CD14-positive monocyte (primary cell): ENCODE measurements at regions not wholly inside any gene's neighbourhood (a gene's known extent, or its start where the extent isn't known, plus 50 kb on each side); places are given as distances from the start of the nearest gene placed in this dataset.
A peak's percentile ranks its signal among the peaks of the same experiment; 100 is the strongest.

Experiments used
- DNase-seq, 3 donors: peaks; one replicate each; pipeline ENCODE4 v3.0.0-alpha.2; 2011 to 2022
- H2AFZ ChIP-seq: 2 replicates; pipeline ENCODE4 v1.6.0; 2012; ENCODE audit warnings: mild to moderate bottlenecking, low read depth, low read length, inconsistent platforms; ENCODE audit not compliant: insufficient read depth, poor library complexity, severe bottlenecking
- H3K27ac ChIP-seq, 2 donors: 1 replicate in 1 of 2; 2 replicates in 1 of 2; pipeline ENCODE4 v1.5.1; 2012 to 2013; ENCODE audit warnings: low read length in 2 of 2, control low read depth in 1 of 2, inconsistent platforms in 1 of 2, low read depth in 1 of 2, mild to moderate bottlenecking in 1 of 2
- H3K27me3 ChIP-seq, 2 donors: one replicate each; pipeline versions ENCODE4 v1.6.0 to v1.6.1; 2011 to 2013; ENCODE audit warnings: low read length in 2 of 2; ENCODE audit not compliant: control insufficient read depth in 2 of 2, insufficient read depth in 2 of 2
- H3K36me3 ChIP-seq, 2 donors: replicated peaks in 1 of 2; 1 replicate in 1 of 2; 2 replicates in 1 of 2; pipeline versions ENCODE4 v1.5.1 to v1.6.1; 2012 to 2013; ENCODE audit warnings: low read length in 2 of 2, control low read depth in 1 of 2, inconsistent platforms in 1 of 2, mild to moderate bottlenecking in 1 of 2; ENCODE audit not compliant: insufficient read depth in 2 of 2, control insufficient read depth in 1 of 2
- H3K4me1 ChIP-seq, 2 donors: 1 replicate in 1 of 2; 2 replicates in 1 of 2; pipeline versions ENCODE4 v1.5.1 to v1.6.1; 2012 to 2013; ENCODE audit warnings: low read length in 2 of 2, control low read depth in 1 of 2, inconsistent platforms in 1 of 2, mild to moderate bottlenecking in 1 of 2, moderate library complexity in 1 of 2; ENCODE audit not compliant: insufficient read depth in 2 of 2, control insufficient read depth in 1 of 2
- H3K4me2 ChIP-seq: replicated peaks from 2 replicates; pipeline ENCODE3; 2012; ENCODE audit warnings: low read length, moderate library complexity, mild to moderate bottlenecking; ENCODE audit not compliant: poor library complexity, severe bottlenecking; ENCODE audit errors: extremely low read depth
- H3K4me3 ChIP-seq, 3 experiments: fragments of 200-600 bp in 1 of 3; sonication (generic) in 1 of 3; replicated peaks in 1 of 3; 1 replicate in 2 of 3; 2 replicates in 1 of 3; pipeline ENCODE4 v1.5.1; 2011 to 2013; ENCODE audit warnings: low read length in 3 of 3, mild to moderate bottlenecking in 3 of 3, control low read depth in 2 of 3, low read depth in 2 of 3, inconsistent platforms in 1 of 3, moderate library complexity in 1 of 3
- H3K79me2 ChIP-seq: 2 replicates; pipeline ENCODE4 v1.6.0; 2012; ENCODE audit warnings: mild to moderate bottlenecking, control low read depth, inconsistent platforms, low read length, moderate library complexity; ENCODE audit not compliant: insufficient read depth
- H3K9ac ChIP-seq: 2 replicates; pipeline ENCODE4 v1.6.0; 2017; ENCODE audit warnings: low read length, mild to moderate bottlenecking; ENCODE audit not compliant: insufficient read depth, poor library complexity, severe bottlenecking
- H3K9me3 ChIP-seq, 2 donors: replicated peaks in 1 of 2; 1 replicate in 1 of 2; 2 replicates in 1 of 2; pipeline versions ENCODE4 v1.5.1 to v1.6.1; 2012 to 2013; ENCODE audit warnings: low read length in 2 of 2, control low read depth in 1 of 2; ENCODE audit not compliant: control insufficient read depth in 1 of 2, insufficient read depth in 1 of 2
- H4K20me1 ChIP-seq: 2 replicates; pipeline ENCODE4 v1.6.0; 2012; ENCODE audit warnings: mild to moderate bottlenecking, low read length, control low read depth, moderate library complexity; ENCODE audit not compliant: insufficient read depth
- H3K27ac Mint-ChIP-seq, 7 donors: one replicate each; pipeline ENCODE4 v1.8.0; 2020; ENCODE audit warnings: mild to moderate bottlenecking in 7 of 7, mixed read lengths in 7 of 7, moderate library complexity in 6 of 7, inconsistent platforms in 2 of 7
- H3K27me3 Mint-ChIP-seq, 3 donors: one replicate each; pipeline ENCODE4 v1.8.0; 2021 to 2022; ENCODE audit warnings: low read depth in 3 of 3, mild to moderate bottlenecking in 3 of 3, mixed read lengths in 3 of 3, moderate library complexity in 3 of 3, inconsistent platforms in 1 of 3
- H3K36me3 Mint-ChIP-seq, 2 donors: one replicate each; pipeline ENCODE4 v1.8.0; 2020; ENCODE audit warnings: mixed read lengths in 2 of 2, inconsistent platforms in 1 of 2, mild to moderate bottlenecking in 1 of 2
- H3K4me1 Mint-ChIP-seq: one replicate; pipeline ENCODE4 v1.8.0; 2020; ENCODE audit warnings: mild to moderate bottlenecking, mixed read lengths
- H3K4me3 Mint-ChIP-seq, 2 donors: one replicate each; pipeline ENCODE4 v1.8.0; 2020; ENCODE audit warnings: mild to moderate bottlenecking in 2 of 2, mixed read lengths in 2 of 2, moderate library complexity in 1 of 2
- H3K9me3 Mint-ChIP-seq, 7 donors: one replicate each; pipeline ENCODE4 v1.8.0; 2020 to 2022; ENCODE audit warnings: mixed read lengths in 7 of 7, mild to moderate bottlenecking in 6 of 7, moderate library complexity in 6 of 7, inconsistent platforms in 2 of 7
- WGBS: methylation state at CpG from one replicate; pipeline ENCODE4 v1.1.5; 2013; ENCODE audit warnings: missing lambda C conversion rate; ENCODE audit not compliant: insufficient coverage; 5-methylcytosine and 5-hydroxymethylcytosine counted together
- intact Hi-C, 2 donors: fragments of 100-400 bp; cut with micrococcal nuclease; formaldehyde crosslinking; loops; one replicate each; pipeline versions ENCODE4 v1.15.0 to v1.15.1; 2023
- TF ChIP-seq, protein P1 (sequence below): fragments of 200-600 bp; IDR thresholded peaks from one replicate; pipeline ENCODE4 v1.8.0; 2022; ENCODE audit warnings: antibody characterized with exemption, mild to moderate bottlenecking

DNA sequence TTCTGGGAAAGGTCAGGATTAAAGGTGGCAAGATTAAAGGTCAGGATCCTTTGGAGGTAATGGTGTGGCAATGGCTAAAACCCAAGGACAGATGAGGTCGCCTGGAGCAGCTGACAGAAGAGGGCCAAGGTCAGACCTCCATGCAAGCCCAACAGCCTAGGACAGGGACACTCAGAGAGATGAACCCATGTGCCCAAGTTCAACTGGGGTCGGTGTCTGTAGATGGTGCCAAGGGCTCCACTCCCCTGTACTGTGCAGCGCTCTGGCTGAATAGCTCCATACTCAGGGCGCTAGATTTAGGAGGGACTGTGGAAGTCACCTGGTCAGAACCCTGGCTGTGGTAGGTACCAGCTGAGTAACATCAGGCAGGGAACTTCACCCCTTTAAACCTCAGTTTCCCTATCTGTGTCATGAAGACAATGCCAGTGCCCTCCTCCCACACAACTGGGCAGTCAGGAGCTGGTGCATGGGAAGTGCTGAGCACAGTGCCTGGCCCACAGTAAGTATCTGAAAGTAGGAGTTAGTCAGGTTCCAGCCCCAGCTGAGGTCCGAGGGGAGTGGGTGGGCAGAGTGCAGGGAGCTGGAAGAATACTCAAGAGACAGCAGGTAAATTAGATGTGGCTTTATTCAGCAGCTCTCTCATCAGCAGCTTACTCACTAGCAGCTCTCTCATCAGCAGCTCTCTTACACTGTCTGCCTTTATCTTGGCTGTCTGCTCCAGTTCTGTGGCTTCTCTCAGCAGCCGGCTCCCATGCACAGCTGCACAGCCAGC lies 327.1 kb downstream of the GLRX3 start:
- peaks cover 0 to 31% of the 10 kb centered on the region in 2 donors for H3K9me3 ChIP-seq
- TF ChIP-seq, protein P1, sequence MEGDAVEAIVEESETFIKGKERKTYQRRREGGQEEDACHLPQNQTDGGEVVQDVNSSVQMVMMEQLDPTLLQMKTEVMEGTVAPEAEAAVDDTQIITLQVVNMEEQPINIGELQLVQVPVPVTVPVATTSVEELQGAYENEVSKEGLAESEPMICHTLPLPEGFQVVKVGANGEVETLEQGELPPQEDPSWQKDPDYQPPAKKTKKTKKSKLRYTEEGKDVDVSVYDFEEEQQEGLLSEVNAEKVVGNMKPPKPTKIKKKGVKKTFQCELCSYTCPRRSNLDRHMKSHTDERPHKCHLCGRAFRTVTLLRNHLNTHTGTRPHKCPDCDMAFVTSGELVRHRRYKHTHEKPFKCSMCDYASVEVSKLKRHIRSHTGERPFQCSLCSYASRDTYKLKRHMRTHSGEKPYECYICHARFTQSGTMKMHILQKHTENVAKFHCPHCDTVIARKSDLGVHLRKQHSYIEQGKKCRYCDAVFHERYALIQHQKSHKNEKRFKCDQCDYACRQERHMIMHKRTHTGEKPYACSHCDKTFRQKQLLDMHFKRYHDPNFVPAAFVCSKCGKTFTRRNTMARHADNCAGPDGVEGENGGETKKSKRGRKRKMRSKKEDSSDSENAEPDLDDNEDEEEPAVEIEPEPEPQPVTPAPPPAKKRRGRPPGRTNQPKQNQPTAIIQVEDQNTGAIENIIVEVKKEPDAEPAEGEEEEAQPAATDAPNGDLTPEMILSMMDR, result no peak
- no peaks in the 10 kb centered on the region for H3K36me3 ChIP-seq
- no peak overlapping the region for H3K27ac Mint-ChIP-seq
- H3K27me3 ChIP-seq, result no peaks in the 10 kb centered on the region
- intact Hi-C loops, result no loop called here
- no peak overlapping the region for H3K4me3 Mint-ChIP-seq
- H3K9ac ChIP-seq, result no peak overlapping the region
- WGBS, result 79% methylated on average over 5 of the region's 6 CpGs
- no peak overlapping the region for H2AFZ ChIP-seq
- no peaks in the 10 kb centered on the region for H4K20me1 ChIP-seq
- H3K4me3 ChIP-seq, result no peak overlapping the region
- H3K4me1 Mint-ChIP-seq, result no peaks in the 10 kb centered on the region
- H3K27me3 Mint-ChIP-seq, result peaks cover 1 to 5% (median 2%) of the 10 kb centered on the region in 3 donors
- H3K4me1 ChIP-seq, result no peaks in the 10 kb centered on the region
- no peak overlapping the region for H3K4me2 ChIP-seq
- peaks cover 2 to 31% (median 11%) of the 10 kb centered on the region in 7 donors for H3K9me3 Mint-ChIP-seq
- H3K27ac ChIP-seq, result no peak overlapping the region
- no peak for DNase-seq
- no peaks in the 10 kb centered on the region for H3K79me2 ChIP-seq
- H3K36me3 Mint-ChIP-seq, result no peaks in the 10 kb centered on the region

DNA sequence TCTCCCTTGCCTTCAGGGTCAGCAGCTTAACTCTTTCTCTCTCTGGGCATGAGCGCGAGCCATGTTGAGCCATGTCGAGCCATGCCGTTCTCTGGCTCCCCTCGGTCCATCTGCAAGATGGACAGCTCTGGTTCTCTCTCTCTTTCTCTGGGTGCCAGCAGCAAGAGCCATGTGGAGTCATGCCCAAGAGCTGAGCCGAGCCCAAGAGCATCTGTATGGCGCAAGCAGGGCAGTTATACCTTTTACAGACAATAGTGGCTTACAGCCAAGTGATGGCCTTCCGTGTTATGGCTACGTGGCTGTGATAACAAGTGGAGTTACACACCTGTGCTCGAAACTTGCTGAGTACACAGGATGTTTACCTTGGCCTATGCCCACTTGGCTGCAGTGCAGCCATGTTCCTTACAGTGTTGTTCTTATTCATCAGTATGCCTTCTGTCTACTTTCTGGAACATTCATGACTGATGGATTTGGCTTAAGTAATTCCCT lies 327.7 kb downstream of the GLRX3 start:
- H3K27ac Mint-ChIP-seq, result peak overlapping the region in 1 of 7 donors; percentile 23
- TF ChIP-seq, protein P1, result no peak
- Histone ChIP-seq H3K27me3 (no peaks in the 10 kb centered on the region), H3K4me1 (no peaks in the 10 kb centered on the region), H2AFZ (no peak overlapping the region), H3K79me2 (no peaks in the 10 kb centered on the region), H3K27ac (no peak overlapping the region), H3K36me3 (no peaks in the 10 kb centered on the region), H3K9me3 (peaks cover 1 to 31% of the 10 kb centered on the region in 2 donors), H3K4me2 (no peak overlapping the region), H3K9ac (no peak overlapping the region), H4K20me1 (no peaks in the 10 kb centered on the region), H3K4me3 (no peak overlapping the region)
- 90% methylated on average over 10 of the region's 10 CpGs for WGBS
- H3K4me3 Mint-ChIP-seq, result no peak overlapping the region
- intact Hi-C loops, result no loop called here
- no peak for DNase-seq
- no peaks in the 10 kb centered on the region for H3K4me1 Mint-ChIP-seq
- H3K27me3 Mint-ChIP-seq, result peaks cover 1 to 5% (median 2%) of the 10 kb centered on the region in 3 donors
- H3K36me3 Mint-ChIP-seq, result no peaks in the 10 kb centered on the region
- H3K9me3 Mint-ChIP-seq, result peaks cover 4 to 33% (median 11%) of the 10 kb centered on the region in 7 donors
